ENCODE measurements at regions not wholly inside any gene's neighbourhood (a gene's known extent, or its start where the extent isn't known, plus 50 kb on each side); places are given as distances from the start of the nearest gene placed in this dataset.

DNA sequence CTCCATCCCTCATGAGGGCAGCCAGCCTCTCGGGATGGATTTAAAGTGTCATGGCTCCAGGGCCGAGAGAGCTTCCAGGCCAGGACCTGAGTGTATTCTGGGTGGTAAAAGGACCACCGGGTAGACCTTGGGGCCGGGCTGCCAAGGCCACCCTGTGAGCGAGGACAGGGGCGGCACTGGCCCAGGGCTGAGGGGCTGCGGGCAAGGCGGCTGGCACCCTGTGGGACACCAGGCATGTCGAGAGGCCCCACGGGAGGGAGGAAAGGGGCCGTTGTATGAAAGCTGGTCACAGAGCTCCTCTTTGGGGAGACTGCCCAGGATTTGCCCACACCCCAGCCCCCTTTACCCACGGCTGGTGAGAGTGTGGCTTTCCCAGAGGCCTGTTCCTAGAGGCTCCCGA is 92.3 kb upstream of the RTL6 start:
- Histone ChIP-seq H3F3A (ENCODE audit: low read depth) (no peaks in the 10 kb centered on the region), H3K4me2 (ENCODE audit: low read depth, low read length, poor library complexity, severe bottlenecking) (no peak overlapping the region)
- TF ChIP-seq, protein P1, sequence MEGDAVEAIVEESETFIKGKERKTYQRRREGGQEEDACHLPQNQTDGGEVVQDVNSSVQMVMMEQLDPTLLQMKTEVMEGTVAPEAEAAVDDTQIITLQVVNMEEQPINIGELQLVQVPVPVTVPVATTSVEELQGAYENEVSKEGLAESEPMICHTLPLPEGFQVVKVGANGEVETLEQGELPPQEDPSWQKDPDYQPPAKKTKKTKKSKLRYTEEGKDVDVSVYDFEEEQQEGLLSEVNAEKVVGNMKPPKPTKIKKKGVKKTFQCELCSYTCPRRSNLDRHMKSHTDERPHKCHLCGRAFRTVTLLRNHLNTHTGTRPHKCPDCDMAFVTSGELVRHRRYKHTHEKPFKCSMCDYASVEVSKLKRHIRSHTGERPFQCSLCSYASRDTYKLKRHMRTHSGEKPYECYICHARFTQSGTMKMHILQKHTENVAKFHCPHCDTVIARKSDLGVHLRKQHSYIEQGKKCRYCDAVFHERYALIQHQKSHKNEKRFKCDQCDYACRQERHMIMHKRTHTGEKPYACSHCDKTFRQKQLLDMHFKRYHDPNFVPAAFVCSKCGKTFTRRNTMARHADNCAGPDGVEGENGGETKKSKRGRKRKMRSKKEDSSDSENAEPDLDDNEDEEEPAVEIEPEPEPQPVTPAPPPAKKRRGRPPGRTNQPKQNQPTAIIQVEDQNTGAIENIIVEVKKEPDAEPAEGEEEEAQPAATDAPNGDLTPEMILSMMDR (conservative IDR thresholded peaks at IDR 0.05; ENCODE audit: low read length) = no peak
- no peak for TF ChIP-seq EZH2phosphoT487 (IDR thresholded peaks at IDR 0.05; ENCODE audit: borderline replicate concordance)

DNA sequence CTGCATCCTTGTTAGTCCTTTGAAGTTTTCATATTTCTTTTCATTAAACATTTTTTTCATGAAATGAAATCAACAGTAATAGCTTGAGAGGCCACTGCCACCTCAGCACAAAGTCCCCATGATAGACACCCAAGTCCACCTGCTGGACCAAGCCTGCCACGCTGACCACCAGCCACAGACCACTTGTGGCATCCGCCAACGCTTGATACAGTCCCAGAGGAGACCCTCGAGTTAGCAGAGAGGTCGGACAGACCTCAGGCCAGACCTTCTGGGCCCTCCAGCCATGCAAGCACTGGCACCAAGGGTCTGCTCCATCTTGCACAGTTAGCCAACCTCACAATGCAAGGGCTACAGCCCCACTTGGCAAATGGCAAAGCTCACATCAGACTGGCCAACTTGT is 91.8 kb upstream of the RTL6 start:
- no peaks in the 10 kb centered on the region for H3K36me3 ChIP-seq (ENCODE audit: insufficient read depth, low read length)
- H2AFZ ChIP-seq (ENCODE audit: low read length) = no peak overlapping the region
- no peaks in the 10 kb centered on the region for H3K79me2 ChIP-seq (ENCODE audit: insufficient read depth, low read length)
- H3K27me3 ChIP-seq (ENCODE audit: insufficient read depth, low read length, poor library complexity, severe bottlenecking) = no peaks in the 10 kb centered on the region
- no peaks in the 10 kb centered on the region for H3K9me2 ChIP-seq (replicated peaks; ENCODE audit: low read depth, low read length)
- no peaks in the 10 kb centered on the region for H3K4me1 ChIP-seq (ENCODE audit: insufficient read depth, low read length, poor library complexity, severe bottlenecking)
- H3K4me2 ChIP-seq (ENCODE audit: low read depth, low read length, poor library complexity, severe bottlenecking) = no peak overlapping the region
- no peaks in the 10 kb centered on the region for H4K20me1 ChIP-seq (ENCODE audit: insufficient read depth, low read length, poor library complexity, severe bottlenecking)
- no peak overlapping the region for H3K9ac ChIP-seq (ENCODE audit: low read depth, low read length, poor library complexity, severe bottlenecking)
- no peak overlapping the region for H3K4me3 ChIP-seq (ENCODE audit: low read length, poor library complexity, severe bottlenecking)
- H3K9me3 ChIP-seq (ENCODE audit: insufficient read depth, low read depth, low read length) = no peaks in the 10 kb centered on the region
- no peak for TF ChIP-seq EZH2phosphoT487 (IDR thresholded peaks at IDR 0.05; ENCODE audit: borderline replicate concordance)
- TF ChIP-seq, protein P1 (conservative IDR thresholded peaks at IDR 0.05; ENCODE audit: low read length) = no peak
- H3F3A ChIP-seq (ENCODE audit: low read depth) = no peaks in the 10 kb centered on the region

More for the DNA sequence above, 92.3 kb upstream of the RTL6 start:
- H3K4me3 ChIP-seq (ENCODE audit: low read length, poor library complexity, severe bottlenecking) = no peak overlapping the region
- no peaks in the 10 kb centered on the region for H3K36me3 ChIP-seq (ENCODE audit: insufficient read depth, low read length)
- no peaks in the 10 kb centered on the region for H4K20me1 ChIP-seq (ENCODE audit: insufficient read depth, low read length, poor library complexity, severe bottlenecking)
- no peak overlapping the region for H2AFZ ChIP-seq (ENCODE audit: low read length)
- no peaks in the 10 kb centered on the region for H3K9me2 ChIP-seq (replicated peaks; ENCODE audit: low read depth, low read length)
- no peaks in the 10 kb centered on the region for H3K27me3 ChIP-seq (ENCODE audit: insufficient read depth, low read length, poor library complexity, severe bottlenecking)
- no peaks in the 10 kb centered on the region for H3K4me1 ChIP-seq (ENCODE audit: insufficient read depth, low read length, poor library complexity, severe bottlenecking)
- H3K9me3 ChIP-seq (ENCODE audit: insufficient read depth, low read depth, low read length) = no peaks in the 10 kb centered on the region
- no peak overlapping the region for H3K9ac ChIP-seq (ENCODE audit: low read depth, low read length, poor library complexity, severe bottlenecking)
- no peaks in the 10 kb centered on the region for H3K79me2 ChIP-seq (ENCODE audit: insufficient read depth, low read length)

DNA sequence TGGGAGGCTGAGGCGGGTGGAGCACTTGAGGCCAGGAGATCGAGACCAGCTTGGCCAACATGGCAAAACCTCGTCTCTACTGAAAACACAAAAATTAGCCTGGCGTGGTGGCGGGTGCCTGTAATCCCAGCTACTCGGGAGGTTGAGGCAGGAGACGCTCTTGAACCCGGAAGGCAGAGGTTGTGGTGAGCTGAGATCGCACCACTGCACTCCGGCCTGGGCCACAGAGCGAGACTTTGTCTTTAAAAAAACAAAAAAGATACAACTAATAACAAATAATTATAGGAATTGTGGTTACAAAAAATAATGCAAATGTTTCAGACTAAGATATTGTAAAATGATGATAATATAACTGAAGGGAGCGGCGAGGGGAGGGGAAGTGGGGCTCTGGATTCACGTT is 90.3 kb upstream of the RTL6 start:
- H3F3A ChIP-seq (ENCODE audit: low read depth) = no peaks in the 10 kb centered on the region
- no peaks in the 10 kb centered on the region for H3K4me1 ChIP-seq (ENCODE audit: insufficient read depth, low read length, poor library complexity, severe bottlenecking)
- H3K36me3 ChIP-seq (ENCODE audit: insufficient read depth, low read length) = no peaks in the 10 kb centered on the region
- H3K9ac ChIP-seq (ENCODE audit: low read depth, low read length, poor library complexity, severe bottlenecking) = no peak overlapping the region
- TF ChIP-seq, protein P1 (conservative IDR thresholded peaks at IDR 0.05; ENCODE audit: low read length) = no peak
- no peak for TF ChIP-seq EZH2phosphoT487 (IDR thresholded peaks at IDR 0.05; ENCODE audit: borderline replicate concordance)
- no peaks in the 10 kb centered on the region for H4K20me1 ChIP-seq (ENCODE audit: insufficient read depth, low read length, poor library complexity, severe bottlenecking)
- H3K4me2 ChIP-seq (ENCODE audit: low read depth, low read length, poor library complexity, severe bottlenecking) = no peak overlapping the region
- no peak overlapping the region for H2AFZ ChIP-seq (ENCODE audit: low read length)
- H3K9me3 ChIP-seq (ENCODE audit: insufficient read depth, low read depth, low read length) = no peaks in the 10 kb centered on the region
- no peak overlapping the region for H3K4me3 ChIP-seq (ENCODE audit: low read length, poor library complexity, severe bottlenecking)
- H3K27me3 ChIP-seq (ENCODE audit: insufficient read depth, low read length, poor library complexity, severe bottlenecking) = no peaks in the 10 kb centered on the region
- no peaks in the 10 kb centered on the region for H3K9me2 ChIP-seq (replicated peaks; ENCODE audit: low read depth, low read length)
- H3K79me2 ChIP-seq (ENCODE audit: insufficient read depth, low read length) = no peaks in the 10 kb centered on the region

Measured in Loucy (cell line).